HG03442 (cell line): ENCODE measurements at regions not wholly inside any gene's neighbourhood (a gene's known extent, or its start where the extent isn't known, plus 50 kb on each side); places are given as distances from the start of the nearest gene placed in this dataset.

ENCODE experiments used
- ATAC-seq: cut with Tn5 transposase; IDR thresholded peaks from one replicate; pipeline ENCODE4 v1.9.1; 2021; ENCODE audit warnings: mild to moderate bottlenecking, moderate library complexity; ENCODE audit not compliant: unreplicated experiment

- no peak for ATAC-seq
These were observed 254.4 kb downstream of the ETAA1 start for GRCh38 chr2:67651565-67651964.

DNA sequence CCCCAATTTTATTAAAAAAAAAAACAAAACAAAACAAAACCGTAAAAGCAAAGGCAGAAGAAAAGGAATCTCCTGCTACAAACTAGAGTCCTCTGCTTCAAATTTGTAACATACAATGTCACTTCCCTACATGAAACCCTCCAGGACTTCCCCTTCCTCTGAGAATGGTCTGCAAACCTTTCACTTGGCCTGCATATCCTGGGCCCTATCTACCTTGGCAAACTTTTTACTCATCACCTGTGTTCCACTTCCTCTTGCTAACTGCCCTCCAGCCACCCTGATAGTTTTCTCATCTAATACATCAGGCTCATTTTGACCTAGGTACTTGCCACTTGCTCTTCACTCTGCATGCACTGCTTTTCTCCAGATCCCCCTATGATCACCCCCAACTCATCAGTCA, 255.5 kb downstream of the ETAA1 start:
- peak; percentile 84 for ATAC-seq

DNA sequence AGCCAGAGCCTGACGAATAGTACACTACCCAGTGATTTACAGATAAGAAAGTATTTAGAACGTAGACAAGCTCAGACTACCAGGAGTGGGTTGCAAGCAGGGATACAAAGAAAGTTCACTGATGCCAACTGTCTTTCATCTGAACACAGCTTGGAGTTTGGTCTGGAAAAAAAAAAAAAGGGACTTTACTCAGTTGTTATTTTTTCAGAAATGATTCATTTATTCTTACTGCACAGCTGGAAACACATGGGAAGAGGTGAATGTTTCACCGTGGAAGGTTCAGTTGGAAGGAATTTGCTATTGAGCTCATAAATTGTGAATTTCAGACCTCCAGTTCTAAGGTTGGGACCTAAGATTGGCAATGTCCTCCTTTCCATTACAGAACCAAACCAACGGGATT, 259.7 kb downstream of the ETAA1 start:
- no peak for ATAC-seq

DNA sequence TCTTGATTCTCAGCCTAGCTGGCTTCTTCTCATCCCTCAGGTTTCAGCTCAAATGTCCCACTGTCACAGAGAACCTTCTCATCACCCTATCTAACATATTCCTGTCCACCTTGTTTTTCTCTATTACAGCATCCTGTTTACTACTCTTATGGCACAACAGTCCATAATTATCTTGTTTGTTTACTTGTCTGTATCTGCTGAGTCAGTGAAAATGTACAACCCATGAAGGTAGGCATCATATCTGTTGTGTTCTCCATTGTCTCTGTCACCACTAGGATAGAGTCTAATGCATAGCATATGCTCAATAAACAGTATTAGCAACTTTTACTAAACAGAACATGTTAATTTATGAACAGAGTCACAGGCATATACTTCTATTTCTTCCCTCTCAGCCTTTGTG, 261.7 kb downstream of the ETAA1 start:
- no peak for ATAC-seq

- no peak for ATAC-seq
These were observed 263.0 kb downstream of the ETAA1 start for GRCh38 chr2:67660015-67660602.

- no peak for ATAC-seq
These were observed 263.7 kb downstream of the ETAA1 start for GRCh38 chr2:67660871-67661270.

- no peak for ATAC-seq
These were observed 265.1 kb downstream of the ETAA1 start for GRCh38 chr2:67662222-67662621.

- no peak for ATAC-seq
These were observed 266.6 kb downstream of the ETAA1 start for GRCh38 chr2:67663776-67664175.

DNA sequence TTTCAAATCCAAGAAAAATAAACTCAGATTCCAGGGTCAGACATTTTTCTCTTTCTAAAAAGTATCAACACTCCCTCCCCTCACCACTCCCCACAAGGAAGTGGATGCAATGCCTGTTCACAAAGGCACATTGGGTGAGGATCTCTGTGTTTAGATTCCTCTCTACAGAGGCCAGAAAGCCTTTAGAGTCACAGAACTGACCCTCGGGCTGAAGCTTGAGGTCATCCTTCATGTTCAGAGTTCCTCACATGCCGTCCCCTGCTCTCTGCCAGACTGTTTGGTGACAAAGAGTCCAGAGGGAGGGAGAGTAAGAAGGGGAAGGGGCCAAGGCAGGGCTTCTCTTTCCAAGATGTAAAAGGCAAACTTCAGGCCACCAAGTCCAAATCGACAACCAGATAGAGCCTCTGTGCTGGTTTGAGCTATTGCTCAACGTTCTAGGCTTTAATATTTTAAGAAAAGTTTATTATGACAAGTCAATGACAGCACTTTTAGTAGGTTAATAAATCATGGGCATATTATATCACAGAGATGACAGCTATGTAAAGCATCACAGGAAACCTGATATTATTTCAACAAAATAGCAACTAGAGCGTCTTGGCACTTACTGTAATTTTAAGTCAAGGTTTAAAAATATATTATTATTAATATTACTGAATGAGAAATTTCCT, 269.4 kb downstream of the ETAA1 start:
- ATAC-seq: no peak

GRCh38 chr2:67667054-67667908, 270.1 kb downstream of the ETAA1 start:
- no peak for ATAC-seq

- no peak for ATAC-seq
These were observed 271.4 kb downstream of the ETAA1 start for GRCh38 chr2:67668538-67668937.

DNA sequence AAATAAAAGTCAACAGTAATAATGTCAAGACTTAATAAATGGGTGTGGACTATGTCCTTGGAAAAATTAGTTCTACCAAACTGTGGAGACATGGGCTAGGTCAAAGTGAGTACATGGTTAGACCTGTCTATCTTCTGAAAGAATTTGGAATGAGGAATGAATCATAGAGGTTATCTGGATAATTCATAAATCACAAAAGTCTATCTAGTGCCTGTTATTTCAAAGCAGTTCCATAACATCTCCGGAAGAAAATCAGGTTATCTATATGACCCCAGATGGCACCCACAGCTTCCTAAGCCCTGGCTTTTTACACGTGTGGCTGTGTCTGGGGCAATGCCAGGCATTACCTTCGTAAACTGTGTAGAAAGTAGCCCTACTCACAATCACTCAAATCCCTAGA, 272.0 kb downstream of the ETAA1 start:
- no peak for ATAC-seq

DNA sequence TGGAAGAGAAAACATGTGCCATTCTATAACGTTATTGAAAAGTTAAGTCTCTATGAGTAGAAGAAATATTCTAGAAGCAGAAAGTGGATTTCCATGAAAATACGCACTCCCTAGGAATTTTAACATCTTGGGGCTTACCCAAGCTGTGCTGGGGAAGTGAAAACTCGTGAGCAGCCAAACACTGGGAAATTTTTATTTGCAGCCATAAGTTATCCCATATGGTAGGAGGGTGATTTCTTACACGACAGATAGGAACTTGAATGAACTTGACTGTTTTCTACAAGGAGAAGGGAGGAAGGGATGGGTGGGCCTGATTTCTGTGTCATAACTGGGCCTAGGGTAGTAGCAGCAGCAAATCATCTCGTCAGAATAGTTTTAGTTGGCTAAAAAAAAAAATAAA, 272.6 kb downstream of the ETAA1 start:
- no peak for ATAC-seq

GRCh38 chr2:67670747-67671183, 273.6 kb downstream of the ETAA1 start:
- no peak for ATAC-seq

GRCh38 chr2:67671464-67672450, 274.6 kb downstream of the ETAA1 start:
- ATAC-seq: peak; percentile 66

DNA sequence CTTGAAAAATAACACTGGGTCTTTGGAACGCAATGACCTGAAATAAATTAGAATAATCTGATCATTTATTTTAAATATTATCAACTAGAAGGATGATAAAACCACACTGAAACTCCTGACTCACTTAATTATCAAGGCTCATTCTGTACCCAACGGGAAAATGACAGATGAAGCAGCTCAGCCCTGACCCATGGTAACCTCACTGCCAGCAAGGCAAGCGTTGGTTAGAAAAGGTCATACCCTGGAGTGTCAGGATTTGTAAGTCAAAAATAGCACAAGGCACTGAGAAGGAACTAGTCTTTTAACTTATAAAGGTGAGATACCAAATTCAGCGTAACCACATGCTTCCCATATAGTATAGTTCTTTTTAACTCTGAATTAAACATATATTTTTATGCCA, 277.5 kb downstream of the ETAA1 start:
- ATAC-seq: no peak

DNA sequence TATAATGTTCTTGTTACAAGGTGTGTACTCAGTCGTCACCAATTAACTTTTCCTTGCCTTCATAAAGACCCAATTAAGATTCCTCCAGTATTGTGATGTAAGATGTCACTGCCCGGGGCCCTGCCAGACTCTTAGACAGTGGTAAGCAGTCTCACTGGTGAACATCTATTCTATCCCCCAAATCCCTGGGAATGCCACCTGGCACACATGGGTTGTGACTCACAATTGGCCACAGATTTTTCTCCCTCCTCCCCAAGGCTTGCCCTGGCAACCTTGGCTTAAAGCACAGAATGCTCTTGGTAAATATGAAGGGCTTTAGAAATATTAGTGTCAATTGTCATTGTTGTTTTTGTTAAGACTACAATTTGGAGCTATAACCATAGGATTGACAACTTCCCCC, 287.9 kb downstream of the ETAA1 start:
- ATAC-seq: no peak

- ATAC-seq: no peak
These were observed 289.1 kb downstream of the ETAA1 start for GRCh38 chr2:67686254-67686653.

GRCh38 chr2:67689186-67689585, 292.1 kb downstream of the ETAA1 start:
- ATAC-seq: no peak

DNA sequence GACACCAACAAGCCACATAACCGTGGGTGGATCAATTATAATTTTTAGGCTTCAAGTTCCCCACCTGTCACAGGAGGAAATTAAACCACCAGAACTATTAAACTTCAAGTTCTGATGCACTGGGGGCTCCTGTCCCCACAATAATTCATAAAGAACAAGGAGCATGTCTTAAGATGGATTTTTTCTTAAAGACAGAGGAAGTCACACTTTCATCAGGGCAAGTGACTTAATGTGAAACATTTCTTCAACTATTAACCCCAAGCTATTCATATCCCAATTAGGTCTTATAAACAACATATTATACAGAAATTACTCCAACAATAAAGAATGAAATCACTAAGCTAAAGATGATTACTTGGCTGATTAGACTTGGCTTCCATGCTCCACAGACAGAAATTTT, 292.5 kb downstream of the ETAA1 start:
- no peak for ATAC-seq

- no peak for ATAC-seq
These were observed 297.3 kb downstream of the ETAA1 start for GRCh38 chr2:67694445-67694844.
